NCI-H146 treated with DMSO at 0.1 percent for 48 hours (cell line): ENCODE measurements at regions not wholly inside any gene's neighbourhood (a gene's known extent, or its start where the extent isn't known, plus 50 kb on each side); places are given as distances from the start of the nearest gene placed in this dataset.
"Not testable (repeated sequence)": the region's sequence is repeated elsewhere in the genome, so short reads cannot be mapped to it uniquely, and the experiment has no call there.

Experiments used
- DNase-seq: peaks from one replicate; lab custom pipeline; 2025; ENCODE audit not compliant: unreplicated experiment; lab: John Stamatoyannopoulos, UW

- not testable (repeated sequence) for DNase-seq
Measured at GRCh38 chr2:118744682-118745181, 102.7 kb downstream of the EN1 start.

- DNase-seq, result no peak
Measured at GRCh38 chr2:118738524-118739308, 108.7 kb downstream of the EN1 start.

- DNase-seq, result no peak
Measured at GRCh38 chr2:118738106-118738505, 109.3 kb downstream of the EN1 start.

GRCh38 chr2:118737684-118738083 lies 109.8 kb downstream of the EN1 start:
- DNase-seq, result no peak

- DNase-seq, result no peak
Measured at GRCh38 chr2:118732432-118732831, 115.0 kb downstream of the EN1 start.

GRCh38 chr2:118731413-118731812 lies 116.0 kb downstream of the EN1 start:
- no peak for DNase-seq

- DNase-seq, result no peak
Measured at GRCh38 chr2:118730405-118730804, 117.0 kb downstream of the EN1 start.

- DNase-seq, result no peak
Measured at GRCh38 chr2:118729760-118730159, 117.7 kb downstream of the EN1 start.

- DNase-seq, result no peak
Measured at GRCh38 chr2:118728984-118729383, 118.5 kb downstream of the EN1 start.

GRCh38 chr2:118726821-118727220 lies 120.6 kb downstream of the EN1 start:
- DNase-seq, result no peak

GRCh38 chr2:118723394-118723793 lies 124.1 kb downstream of the EN1 start:
- no peak for DNase-seq

GRCh38 chr2:118722976-118723375 lies 124.5 kb downstream of the EN1 start:
- DNase-seq, result no peak

GRCh38 chr2:118721817-118722551 lies 125.5 kb downstream of the EN1 start:
- DNase-seq, result no peak

GRCh38 chr2:118720866-118721265 lies 126.6 kb downstream of the EN1 start:
- no peak for DNase-seq

GRCh38 chr2:118718921-118719320 lies 128.5 kb downstream of the EN1 start:
- DNase-seq, result no peak

- no peak for DNase-seq
Measured at GRCh38 chr2:118716102-118716501, 131.3 kb downstream of the EN1 start.

- no peak for DNase-seq
Measured at GRCh38 chr2:118714118-118714517, 133.3 kb downstream of the EN1 start.

- DNase-seq, result no peak
Measured at GRCh38 chr2:118711603-118712002, 135.8 kb downstream of the EN1 start.

GRCh38 chr2:118710481-118710880 lies 137.0 kb downstream of the EN1 start:
- no peak for DNase-seq

- no peak for DNase-seq
Measured at GRCh38 chr2:118709786-118710185, 137.7 kb downstream of the EN1 start.

GRCh38 chr2:118706844-118707243 lies 140.6 kb downstream of the EN1 start:
- DNase-seq, result no peak

- DNase-seq, result no peak
Measured at GRCh38 chr2:118706371-118706770, 141.1 kb downstream of the EN1 start.
